ENCODE measurements at regions not wholly inside any gene's neighbourhood (a gene's known extent, or its start where the extent isn't known, plus 50 kb on each side); places are given as distances from the start of the nearest gene placed in this dataset.

GRCh38 chr6:68158256-68158655 lies 476.8 kb upstream of the ADGRB3 start:
- Histone ChIP-seq H3K36me3 (ENCODE audit: control insufficient read depth in 2 of 2, extremely low read depth in 1 of 2, insufficient read depth in 2 of 2, low read length in 2 of 2) (no peaks in the 10 kb centered on the region), H3K27ac (ENCODE audit: insufficient read depth, low read depth, low read length) (no peak overlapping the region), H3K9ac (replicated peaks; ENCODE audit: extremely low read depth, insufficient read depth, low read length) (no peak overlapping the region), H3K9me1 (replicated peaks; ENCODE audit: control insufficient read depth, extremely low read depth, insufficient read depth, low read length) (no peaks in the 10 kb centered on the region), H3K9me3 (replicated peaks; ENCODE audit: control insufficient read depth, insufficient read depth, low read length) (peaks cover 1% of the 10 kb centered on the region), H2AFZ (ENCODE audit: low read depth, low read length) (no peak overlapping the region), H3K27me3 (ENCODE audit: control insufficient read depth in 2 of 2, insufficient read depth in 2 of 2, low read length in 2 of 2) (no peaks in the 10 kb centered on the region), H3K4me2 (ENCODE audit: insufficient read depth, low read length) (no peak overlapping the region), H3K79me2 (ENCODE audit: control insufficient read depth, insufficient read depth, low read length) (no peaks in the 10 kb centered on the region), H3K4me1 (ENCODE audit: control insufficient read depth, extremely low read depth, insufficient read depth, low read length) (no peaks in the 10 kb centered on the region), H3K4me3 (replicated peaks in 1 of 3; ENCODE audit: insufficient read depth in 1 of 3, low read depth in 1 of 3, low read length in 3 of 3) (no peak overlapping the region), H4K20me1 (replicated peaks; ENCODE audit: control insufficient read depth, extremely low read depth, insufficient read depth, low read length) (no peaks in the 10 kb centered on the region)
- CTCF ChIA-PET: no interaction called here
- no TSS peak for BruUV-seq (replicated peaks)
- POLR2A ChIA-PET: no interaction called here
- DNase-seq (ENCODE audit: low read depth, low spot score): no peak
- no peak for FAIRE-seq
- intact Hi-C loops (cut with micrococcal nuclease): no loop called here
- TF ChIP-seq MYC (IDR thresholded peaks at IDR 0.05; ENCODE audit: low read depth, low read length) (no peak), MAX (IDR thresholded peaks at IDR 0.05; ENCODE audit: insufficient read depth, insufficient read length) (no peak), POLR2AphosphoS5 (IDR thresholded peaks at IDR 0.05; ENCODE audit: insufficient read depth, low read depth, low read length) (no peak), JUN (IDR thresholded peaks at IDR 0.05; ENCODE audit: borderline replicate concordance, insufficient read depth, insufficient read length, low read depth) (no peak), POLR2A (IDR thresholded peaks at IDR 0.05; ENCODE audit: low read depth, low read length) (no peak), EZH2 (IDR thresholded peaks at IDR 0.05; ENCODE audit: borderline replicate concordance, low read depth, low read length, severe bottlenecking) (no peak), FOS (IDR thresholded peaks at IDR 0.05; ENCODE audit: borderline replicate concordance, insufficient read depth, low read length) (no peak), GATA2 (IDR thresholded peaks at IDR 0.05; ENCODE audit: insufficient read depth, insufficient read length, low read depth, low read length) (no peak)
- TF ChIP-seq, protein P1, sequence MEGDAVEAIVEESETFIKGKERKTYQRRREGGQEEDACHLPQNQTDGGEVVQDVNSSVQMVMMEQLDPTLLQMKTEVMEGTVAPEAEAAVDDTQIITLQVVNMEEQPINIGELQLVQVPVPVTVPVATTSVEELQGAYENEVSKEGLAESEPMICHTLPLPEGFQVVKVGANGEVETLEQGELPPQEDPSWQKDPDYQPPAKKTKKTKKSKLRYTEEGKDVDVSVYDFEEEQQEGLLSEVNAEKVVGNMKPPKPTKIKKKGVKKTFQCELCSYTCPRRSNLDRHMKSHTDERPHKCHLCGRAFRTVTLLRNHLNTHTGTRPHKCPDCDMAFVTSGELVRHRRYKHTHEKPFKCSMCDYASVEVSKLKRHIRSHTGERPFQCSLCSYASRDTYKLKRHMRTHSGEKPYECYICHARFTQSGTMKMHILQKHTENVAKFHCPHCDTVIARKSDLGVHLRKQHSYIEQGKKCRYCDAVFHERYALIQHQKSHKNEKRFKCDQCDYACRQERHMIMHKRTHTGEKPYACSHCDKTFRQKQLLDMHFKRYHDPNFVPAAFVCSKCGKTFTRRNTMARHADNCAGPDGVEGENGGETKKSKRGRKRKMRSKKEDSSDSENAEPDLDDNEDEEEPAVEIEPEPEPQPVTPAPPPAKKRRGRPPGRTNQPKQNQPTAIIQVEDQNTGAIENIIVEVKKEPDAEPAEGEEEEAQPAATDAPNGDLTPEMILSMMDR (IDR thresholded peaks at IDR 0.05; ENCODE audit: extremely low read depth in 1 of 2, insufficient read depth in 1 of 2, low read depth in 1 of 2, low read length in 2 of 2): no peak
- dilution Hi-C loops (cut with MboI; ENCODE audit: extremely low pct_ligation_motif_present, low sequenced_read_pairs): no loop called here

Data from endothelial cell of umbilical vein (primary cell).